ENCODE measurements at regions not wholly inside any gene's neighbourhood (a gene's known extent, or its start where the extent isn't known, plus 50 kb on each side); places are given as distances from the start of the nearest gene placed in this dataset.

DNA sequence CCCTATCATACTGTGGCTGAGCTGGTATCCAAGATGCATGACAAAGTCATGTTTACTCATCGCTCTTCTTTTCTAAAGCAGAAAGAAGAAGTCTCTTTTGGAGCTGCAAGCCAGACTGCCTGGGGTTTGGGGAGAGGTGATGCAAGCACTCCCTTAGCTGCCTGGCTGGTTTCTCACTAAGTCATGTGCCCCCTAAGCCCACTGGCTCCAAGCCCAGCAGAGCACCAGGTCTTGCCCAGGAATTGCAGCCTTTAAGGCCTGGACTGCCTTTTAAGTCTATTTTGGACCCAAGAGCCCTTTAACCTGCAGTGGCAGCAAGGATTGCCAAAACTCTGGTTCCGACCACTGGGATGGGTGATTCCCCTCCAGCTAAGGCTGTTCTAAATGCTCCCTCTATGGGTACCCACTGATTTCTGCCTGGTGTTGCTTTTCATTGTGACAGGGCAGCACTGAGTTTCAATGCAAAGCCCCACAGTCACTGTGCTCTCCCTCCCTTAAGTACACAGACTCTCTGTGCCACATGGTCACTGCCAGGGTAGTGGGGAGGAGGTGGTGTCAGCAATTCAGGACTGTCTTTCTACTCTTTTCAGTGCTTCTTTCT, 548.6 kb downstream of the TLL1 start:
- TF ChIP-seq, protein P1, sequence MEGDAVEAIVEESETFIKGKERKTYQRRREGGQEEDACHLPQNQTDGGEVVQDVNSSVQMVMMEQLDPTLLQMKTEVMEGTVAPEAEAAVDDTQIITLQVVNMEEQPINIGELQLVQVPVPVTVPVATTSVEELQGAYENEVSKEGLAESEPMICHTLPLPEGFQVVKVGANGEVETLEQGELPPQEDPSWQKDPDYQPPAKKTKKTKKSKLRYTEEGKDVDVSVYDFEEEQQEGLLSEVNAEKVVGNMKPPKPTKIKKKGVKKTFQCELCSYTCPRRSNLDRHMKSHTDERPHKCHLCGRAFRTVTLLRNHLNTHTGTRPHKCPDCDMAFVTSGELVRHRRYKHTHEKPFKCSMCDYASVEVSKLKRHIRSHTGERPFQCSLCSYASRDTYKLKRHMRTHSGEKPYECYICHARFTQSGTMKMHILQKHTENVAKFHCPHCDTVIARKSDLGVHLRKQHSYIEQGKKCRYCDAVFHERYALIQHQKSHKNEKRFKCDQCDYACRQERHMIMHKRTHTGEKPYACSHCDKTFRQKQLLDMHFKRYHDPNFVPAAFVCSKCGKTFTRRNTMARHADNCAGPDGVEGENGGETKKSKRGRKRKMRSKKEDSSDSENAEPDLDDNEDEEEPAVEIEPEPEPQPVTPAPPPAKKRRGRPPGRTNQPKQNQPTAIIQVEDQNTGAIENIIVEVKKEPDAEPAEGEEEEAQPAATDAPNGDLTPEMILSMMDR (IDR thresholded peaks at IDR 0.05): no peak
- TF ChIP-seq EZH2 (IDR thresholded peaks at IDR 0.05; ENCODE audit: borderline replicate concordance, insufficient read depth, low read depth, low read length, poor library complexity, severe bottlenecking): no peak
